ENCODE measurements at regions not wholly inside any gene's neighbourhood (a gene's known extent, or its start where the extent isn't known, plus 50 kb on each side); places are given as distances from the start of the nearest gene placed in this dataset.
A peak's percentile ranks its signal among the peaks of the same experiment; 100 is the strongest.

DNA sequence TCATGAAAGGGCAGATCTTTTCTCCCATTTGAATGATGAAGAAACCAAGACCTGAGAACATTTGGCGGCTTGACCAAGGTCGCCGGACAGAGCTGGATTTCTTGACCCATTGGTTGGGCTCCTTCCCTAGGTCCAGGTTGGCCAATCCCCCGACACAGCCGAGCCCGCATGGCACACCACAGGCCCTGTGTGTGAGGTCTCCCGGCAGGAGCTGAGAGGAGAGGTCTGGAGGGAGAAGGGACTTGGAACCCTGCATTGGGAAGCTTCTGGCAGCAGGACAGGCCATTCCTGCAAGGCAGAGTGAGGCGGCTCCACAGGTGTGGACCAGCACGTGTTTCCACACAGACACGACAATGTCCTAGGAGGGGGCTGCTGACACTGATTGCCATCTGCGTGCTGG is 98.6 kb upstream of the THY1 start:
- no peak for DNase-seq

DNA sequence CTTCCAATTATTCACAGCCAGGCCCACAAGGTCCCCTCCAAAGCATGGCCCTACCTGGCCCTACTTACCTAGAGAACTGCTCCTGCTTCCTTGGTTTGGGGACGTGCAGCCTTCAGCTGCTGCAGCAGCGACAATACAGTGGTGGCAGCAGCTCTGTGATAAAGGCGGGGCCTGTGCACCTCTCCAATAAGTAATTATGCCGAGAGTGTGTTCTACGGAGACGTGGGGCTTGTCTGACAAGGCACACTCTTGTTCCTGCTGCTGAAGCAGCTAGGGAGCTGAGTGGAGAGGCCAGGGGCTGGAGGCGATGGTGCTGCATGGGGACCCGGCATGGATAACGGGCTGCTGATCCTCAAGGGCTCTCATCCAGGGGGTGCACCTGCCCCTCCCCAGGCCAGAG is 98.0 kb upstream of the THY1 start:
- peak in 22 of 56 donors; percentile 9 to 77 (median 34) for DNase-seq

DNA sequence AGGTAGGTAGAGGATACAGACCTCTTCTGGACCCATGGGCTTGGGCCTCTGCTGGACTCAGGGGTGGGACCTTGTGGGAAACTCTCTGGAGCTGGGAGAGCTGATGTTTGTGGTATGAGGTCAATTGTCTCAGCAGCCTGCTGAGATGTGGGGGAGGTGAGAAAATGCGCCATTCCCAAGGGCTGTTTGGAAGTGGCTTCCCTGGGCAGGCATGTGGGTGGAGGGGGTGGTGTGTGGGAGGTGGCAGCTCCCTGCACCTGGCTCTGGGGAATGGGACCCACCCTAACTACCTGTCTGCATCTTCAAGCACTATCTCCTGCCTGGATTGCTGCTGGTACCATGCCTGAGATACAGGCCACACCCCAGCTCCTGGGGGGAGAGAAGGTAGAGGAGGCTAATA is 97.4 kb upstream of the THY1 start:
- peak in 1 of 56 donors; percentile 13 for DNase-seq

DNA sequence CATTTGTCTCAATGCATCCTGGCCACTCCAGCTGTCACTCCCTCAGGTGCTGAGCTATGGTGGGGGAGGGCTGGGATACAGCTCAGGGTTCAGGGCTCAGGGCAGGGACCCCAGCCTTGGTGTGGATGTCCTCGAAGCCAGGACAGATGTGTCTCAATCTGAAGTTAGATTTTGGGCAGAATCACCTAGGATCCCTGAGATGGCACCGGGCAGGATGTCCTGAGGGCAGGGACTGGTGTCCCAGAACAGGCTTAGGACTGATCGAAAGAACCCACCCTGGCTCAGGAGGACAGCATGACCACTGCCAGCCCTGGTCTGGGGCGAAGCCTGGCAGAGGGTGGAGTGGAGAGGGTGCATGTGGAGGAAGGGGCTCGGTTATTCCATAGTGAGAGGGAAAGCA is 96.8 kb upstream of the THY1 start:
- no peak for DNase-seq

DNA sequence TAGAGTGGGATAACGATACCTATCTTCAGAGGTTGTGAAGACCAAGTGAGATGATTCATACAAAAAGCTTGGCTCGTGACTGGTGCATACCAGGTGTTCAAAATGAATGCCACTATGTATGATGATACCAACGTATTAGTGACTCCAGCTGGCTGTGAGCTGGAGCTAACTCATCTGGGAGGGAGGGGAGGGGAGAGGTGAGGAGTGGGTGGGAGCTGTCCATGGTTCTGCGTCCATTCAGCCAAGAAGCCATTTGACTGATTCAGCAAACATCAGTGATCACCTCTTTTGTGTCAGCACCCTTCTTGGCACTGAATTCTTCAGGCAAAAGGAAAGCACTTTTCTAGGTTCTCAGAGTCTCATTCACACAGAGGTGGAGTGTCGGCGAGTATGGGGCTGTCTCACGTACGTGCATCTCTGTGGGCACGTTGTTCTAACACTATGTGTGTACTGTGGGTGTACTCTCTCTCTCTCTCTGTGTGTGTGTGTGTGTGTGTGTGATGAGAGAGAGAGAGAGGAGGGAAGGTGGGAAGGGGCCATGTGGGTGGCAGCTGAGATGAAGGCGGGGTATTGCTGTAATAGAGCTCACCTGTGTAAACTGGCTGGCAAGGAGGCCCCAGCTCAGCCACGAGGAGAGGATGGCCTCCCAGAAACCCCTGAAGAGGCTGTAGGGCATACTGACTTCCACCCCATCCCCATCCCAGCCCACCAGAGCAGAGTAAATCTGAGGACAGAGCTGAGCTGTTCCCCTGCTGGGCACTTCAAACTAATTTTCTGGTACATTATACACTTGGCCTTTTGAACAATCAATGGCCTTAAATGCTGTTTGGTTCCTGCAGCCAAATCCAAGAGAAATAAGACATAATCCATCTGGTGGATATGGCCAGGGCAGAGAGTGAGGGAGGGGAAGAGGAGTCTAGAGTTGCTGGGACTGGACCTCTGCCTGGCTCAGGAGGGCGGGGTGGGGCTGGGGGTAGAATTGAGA is 96.1 kb upstream of the THY1 start:
- DNase-seq, result peak in 2 of 56 donors; percentile 5 to 24

DNA sequence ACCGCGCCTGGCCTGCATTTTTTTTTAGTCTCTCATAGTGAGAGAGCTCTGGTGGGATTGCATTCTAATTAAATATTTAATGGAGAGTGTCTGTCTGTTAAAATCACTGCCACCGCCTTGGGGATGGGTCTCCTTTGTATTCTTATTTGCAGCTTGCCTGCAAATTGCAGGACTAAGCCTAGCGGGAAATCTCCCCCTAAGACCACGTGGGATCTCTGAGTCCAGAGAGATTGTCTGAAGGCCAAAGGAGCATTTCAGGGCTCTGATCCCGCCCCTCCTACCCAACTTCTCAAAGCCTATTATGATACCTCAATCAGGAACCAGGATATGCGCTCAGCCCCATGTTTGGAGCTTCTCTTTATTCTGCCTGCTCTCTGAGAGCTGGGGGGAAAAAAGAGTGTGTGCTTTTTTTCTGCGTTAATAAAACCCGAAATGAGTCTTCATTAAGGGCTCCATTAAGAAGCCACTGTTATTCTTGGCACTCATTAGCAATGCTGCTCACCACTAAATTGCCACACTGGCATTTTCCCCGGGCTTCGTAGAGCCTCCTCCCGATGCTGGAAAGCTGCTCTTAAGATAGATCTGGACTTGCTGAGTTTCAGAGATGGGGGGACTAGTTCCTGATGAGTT is 92.9 kb upstream of the THY1 start:
- peak in 2 of 56 donors; percentile 9 to 39 for DNase-seq

DNA sequence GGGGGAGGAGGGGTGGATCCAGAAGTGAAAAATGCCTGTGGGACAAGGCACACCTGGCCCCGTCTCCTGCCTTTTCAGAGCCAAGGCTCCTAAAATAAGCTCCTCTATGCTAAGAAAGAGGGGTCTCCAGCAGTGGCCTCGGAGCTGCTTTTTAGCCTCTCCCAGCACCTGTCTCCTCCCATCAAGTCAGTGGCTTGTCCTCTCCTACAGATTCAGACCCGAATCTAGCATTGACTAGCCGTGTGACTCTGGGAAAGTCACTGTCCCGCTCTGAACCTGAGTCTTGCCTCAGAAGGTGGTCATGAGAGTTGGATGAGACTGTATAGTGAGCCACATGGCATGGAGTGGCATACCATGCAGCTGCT is 90.8 kb upstream of the THY1 start:
- no peak for DNase-seq

DNA sequence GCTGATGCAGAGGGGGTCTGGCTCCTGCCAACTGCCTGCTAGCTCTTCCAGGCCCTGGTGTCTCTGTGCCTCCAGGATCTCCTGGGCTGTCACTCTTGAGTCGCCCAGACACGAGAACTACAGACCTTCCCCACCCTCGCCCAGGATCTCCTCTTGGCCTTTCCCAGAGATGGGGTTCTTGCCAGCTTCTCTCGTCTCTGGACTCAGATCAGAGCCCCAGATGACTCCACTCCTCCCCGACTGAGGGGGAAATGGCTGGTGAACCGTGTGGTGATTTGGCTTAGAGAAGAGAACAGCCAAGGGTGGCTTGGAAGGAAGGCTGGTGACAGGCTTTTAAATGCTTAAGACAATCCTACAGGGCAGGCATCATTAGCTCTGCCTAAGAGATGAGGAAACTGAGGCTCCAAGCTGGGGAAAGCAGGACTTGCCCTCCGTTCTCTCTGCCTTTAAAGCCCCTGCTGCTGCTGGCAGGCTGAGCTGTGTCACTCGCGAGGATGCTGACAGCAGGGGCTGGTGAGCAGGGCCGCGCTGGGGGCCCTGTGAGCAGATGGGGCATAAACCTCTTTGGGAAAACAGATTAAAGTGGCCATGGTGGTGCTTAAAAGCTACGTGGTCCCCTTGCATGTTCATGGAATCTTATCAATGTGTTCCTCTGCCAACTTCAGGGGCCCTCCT is 90.3 kb upstream of the THY1 start:
- no peak for DNase-seq

DNA sequence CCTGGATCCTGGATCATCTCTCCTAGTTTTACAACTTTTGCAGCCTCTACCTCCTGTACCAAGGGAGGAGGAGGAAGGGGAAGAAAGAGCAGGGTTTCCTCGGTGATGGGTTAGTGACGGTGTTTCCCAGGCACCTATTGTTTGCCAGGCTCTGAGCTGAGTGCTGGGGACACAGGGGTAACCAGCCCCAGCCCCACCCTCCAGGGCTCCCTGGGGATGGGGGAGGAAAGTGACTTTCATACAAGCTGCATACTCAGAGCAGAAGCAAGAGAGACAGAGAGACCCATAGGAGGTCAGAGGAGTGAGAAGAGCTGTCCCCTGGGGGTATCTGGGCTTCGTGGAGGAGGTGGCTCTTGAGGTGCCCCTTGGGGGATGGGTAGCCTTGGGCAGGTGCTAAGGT is 89.4 kb upstream of the THY1 start:
- DNase-seq, result peak in 2 of 56 donors; percentile 7 to 25

DNA sequence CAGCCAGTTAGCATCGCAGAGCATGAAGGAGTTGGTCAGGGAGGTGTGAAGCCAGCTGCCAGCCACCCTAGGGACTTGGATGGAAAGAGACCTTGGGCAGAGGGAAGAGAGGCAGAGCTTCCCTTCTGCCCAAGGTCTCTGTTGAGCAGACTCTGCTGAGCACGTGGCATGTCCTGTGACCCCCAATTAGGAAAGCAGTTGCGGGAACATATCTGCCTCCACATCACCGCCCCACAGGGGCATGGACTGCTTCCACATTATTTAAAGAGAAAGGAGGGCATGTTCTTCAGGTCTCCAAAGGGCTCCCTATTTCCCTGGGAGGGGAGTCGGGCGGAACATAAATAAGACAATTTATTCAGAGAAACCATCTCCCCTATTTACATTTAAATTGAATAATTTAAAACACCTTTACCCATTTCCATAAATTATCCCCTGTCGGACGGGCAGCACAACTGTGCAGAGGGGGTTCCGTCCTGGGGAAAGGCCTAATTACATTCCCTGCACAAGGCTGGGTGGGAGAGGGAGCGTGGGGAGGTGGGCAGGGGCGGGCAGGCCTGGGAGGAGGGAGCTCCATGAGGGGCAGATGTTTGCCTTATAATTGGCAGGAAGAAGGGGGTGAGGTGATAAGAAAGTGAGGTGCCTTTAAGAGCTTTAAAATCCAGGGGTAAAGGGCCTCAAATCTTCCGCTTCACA is 88.8 kb upstream of the THY1 start:
- no peak for DNase-seq

DNA sequence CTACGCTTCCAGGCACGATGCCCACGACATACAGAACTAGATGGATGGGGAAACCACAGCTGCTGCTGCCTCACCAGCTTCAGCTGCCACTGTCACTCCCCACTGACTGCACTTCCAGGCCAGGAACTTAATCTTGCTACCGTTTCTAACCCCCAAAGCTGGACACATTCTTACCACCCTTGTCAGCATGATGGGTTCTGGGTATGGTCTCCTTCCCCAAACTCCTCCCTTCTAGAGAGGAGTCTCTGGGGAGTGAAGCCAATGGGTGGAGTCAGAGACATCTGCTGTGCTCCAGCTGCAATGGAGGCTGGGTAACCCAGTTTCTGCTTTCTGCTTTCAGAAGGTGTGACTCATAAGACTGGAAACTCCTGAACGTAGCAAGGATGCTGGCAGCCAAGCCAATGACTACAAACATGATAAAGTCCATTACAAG is 87.0 kb upstream of the THY1 start:
- DNase-seq, result peak in 2 of 56 donors; percentile 6 to 15

DNA sequence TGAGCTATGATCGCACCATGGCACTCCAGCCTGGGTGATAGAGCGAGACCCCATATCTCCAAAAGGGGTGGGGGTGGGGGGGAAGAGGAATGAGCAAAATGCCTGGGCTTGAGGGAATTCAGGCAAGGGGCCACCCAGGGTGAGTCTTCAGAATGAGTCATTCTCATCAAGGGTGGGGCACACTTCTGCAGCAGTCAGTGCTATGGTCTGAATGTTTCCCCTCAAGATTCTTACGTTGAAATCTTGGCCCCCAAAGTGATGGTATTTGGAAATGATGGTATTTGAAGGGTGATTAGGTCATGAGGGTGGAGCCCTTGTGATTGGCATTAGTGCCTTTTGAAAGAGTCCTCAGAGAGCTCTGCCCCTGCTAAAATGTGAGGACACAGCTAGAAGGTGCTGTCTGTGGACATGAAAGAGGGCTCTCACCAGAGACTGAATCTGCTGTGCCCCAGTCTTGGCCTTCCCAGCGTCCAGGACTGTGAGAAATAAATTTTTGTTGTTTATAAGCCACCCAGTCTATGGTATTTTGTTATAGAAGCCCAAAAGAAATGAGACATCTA is 86.4 kb upstream of the THY1 start:
- no peak for DNase-seq

DNA sequence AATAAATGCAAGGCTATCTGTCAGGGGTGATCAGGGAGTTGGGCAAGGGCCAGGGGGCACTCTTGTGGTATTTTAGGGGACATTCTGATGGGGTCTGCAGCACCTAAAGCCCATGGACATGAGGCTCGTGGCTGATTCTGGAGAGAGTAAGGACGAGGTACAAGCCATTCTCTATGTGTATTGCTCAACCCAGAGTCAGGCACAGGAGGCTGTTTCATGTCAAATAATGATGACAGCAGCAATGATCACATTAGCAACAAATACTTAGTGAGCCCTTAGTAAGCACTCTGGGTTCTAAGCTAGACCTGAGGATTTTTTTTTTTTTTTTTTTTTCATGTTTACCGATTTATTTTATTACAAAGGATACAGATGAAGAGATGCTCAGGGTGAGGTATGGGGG is 83.5 kb upstream of the THY1 start:
- no peak for DNase-seq

DNA sequence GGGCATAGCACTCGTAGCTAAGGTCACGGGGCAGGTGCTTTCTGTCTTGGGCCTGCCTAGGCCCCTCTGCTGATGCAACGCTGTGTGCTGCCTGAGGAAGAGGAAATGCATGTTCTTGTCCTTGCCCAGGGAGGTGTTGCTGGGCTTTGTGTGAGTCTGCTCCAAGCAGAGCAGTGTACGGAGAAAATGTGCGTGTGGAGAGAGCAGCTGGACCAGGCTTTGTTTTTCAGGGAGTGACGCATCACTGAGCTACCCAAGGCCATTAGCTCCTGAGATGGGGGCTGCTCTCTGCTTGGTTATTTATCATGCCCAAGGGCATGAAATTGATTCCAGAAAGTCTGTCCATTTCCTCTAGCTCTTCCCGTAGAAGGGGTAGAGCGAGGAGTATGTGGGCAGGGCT is 82.9 kb upstream of the THY1 start:
- no peak for DNase-seq

DNA sequence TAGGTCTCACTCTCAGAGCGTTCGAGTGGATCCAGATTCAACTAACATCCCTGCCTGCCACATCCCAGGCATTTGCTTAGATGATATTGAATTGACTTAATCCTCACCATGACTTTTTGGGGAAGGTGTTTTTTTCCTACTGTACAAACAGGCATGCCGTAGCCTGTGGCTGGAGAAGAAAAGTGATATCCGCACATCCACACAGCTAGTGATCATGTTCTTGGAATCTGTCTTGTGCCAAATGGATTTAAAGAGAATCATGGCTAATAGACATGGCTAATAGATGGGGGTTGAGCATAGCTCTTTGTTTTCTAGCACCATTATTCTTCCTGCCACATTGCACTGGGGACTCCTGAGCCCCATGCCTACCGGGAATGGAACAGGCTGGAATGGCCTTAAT is 82.1 kb upstream of the THY1 start:
- no peak for DNase-seq

DNA sequence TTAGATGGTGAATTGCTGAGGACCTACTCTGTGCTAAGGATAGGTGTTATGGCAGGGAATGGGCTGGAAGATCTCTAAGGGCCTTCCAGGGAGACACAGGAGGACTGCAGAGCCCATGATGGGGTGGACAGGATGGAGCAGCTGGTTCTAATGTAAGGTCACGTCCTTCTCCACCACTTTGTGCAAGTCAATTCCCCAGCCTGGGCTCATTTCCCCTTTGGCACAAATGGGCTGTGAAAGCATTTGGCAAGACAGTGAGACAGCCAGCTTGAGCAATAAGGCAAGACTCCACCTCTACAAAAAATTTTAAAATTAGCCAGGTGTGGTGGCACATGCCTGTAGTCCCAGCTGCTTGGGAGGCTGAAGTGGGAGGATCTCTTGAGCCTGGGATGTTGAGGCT is 81.4 kb upstream of the THY1 start:
- no peak for DNase-seq

DNA sequence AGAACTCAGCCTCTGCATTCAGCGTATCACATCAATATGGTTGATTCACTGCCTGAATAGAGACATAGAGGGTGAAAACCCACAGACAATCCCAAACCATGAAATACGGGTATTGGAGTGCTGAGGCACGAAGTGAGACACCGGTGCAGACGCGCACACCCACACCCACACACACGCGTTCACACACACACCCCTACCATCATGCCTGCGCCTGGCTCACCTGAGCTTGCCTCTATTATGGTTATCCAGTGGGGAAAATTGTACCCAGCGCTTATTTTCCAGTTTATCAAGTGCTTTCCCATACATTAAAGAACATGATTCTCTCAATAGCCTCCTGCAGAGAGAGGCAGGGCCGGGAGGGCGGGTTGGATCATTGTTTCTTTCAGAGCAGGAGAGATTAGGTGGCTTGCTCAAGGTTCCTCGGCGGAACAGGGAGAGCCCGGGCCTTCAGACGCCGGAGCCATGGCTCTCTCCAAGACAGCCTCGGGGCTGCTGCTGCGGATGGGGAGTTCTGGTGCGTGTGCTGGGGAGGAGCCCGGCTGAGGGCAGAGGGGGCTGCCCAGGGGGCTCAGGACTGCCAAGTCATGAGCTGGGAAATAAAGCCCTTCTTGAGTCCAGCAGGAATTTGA is 78.9 kb upstream of the THY1 start:
- peak in 15 of 56 donors; percentile 12 to 53 (median 34) for DNase-seq

DNA sequence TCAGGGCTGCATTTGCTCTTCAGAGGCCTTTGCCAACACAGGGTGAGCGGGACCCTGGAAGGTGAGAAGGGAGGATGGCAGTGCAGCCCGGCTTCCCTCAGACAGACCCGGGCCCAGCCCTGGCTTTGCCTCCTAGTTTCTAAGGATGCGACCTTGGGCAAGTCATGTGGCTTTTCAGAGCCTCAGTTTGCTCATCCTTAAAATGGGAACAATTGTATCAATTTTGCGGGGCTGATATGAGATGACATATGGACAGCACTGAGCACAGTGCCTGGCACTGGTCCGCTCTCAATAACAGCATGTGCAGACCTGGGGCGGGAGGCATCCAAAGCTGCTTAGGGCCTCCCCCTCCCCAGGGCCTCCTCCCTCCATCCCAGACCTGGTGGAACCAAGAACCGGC is 74.7 kb upstream of the THY1 start:
- no peak for DNase-seq

DNA sequence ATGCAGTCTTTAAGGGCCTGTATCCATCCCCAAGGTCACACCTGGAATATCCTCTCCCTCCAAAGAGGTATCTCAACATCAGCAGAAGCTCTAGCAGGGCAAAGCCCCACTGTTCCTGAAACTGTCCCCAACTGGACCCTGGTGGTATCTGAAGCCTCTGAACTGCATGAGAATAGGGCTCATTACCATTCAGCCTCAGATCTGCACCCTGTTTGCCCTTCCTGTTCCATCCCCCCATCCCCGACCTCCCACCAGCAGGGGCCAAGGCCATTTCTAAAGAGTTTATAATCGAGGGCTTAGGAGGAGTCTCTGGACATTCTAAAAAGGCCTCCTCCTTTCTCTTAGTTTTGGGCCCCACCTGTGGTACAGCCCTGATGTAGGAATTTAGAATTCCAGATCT is 74.0 kb upstream of the THY1 start:
- no peak for DNase-seq

DNA sequence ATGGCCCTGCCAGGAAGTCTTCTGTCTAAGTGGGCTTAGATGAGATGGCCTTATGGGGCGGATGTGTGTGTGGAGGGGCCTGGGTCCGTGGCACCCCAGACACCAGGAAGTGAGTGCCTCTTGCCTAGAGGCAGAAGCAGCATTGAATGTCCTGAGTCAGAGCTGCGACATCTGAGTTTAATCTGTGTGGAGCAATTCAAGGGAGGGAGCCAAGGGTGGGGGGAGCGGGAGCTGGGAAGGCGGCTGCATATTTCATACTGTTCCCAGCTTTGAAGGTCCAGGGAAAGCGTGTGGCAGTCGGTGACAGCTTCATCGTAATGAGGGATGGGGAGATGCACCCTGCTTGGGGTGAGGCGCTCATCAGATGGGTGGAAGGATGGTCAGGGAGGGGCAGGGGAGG is 73.5 kb upstream of the THY1 start:
- no peak for DNase-seq

DNA sequence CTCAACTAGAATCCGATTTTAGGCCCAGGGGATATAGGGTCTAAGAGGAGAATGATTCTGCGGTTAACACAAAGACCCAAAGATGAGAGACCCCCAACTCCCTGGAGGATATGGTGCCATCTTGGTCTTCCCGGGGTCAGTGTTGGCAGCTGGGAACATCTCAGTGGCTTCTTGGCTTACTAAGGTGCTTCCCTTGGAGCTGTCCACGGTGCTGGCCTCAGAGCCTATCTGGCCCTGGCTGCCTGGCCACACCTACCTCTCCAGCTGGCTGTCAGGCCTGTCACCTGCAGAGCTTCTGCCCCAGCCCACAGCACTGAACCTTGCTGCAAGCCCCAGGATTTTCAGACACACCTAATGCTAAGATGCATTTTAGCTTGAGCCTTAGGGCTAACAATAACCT is 70.7 kb upstream of the THY1 start:
- no peak for DNase-seq
